VCaP (cell line): ENCODE measurements at regions not wholly inside any gene's neighbourhood (a gene's known extent, or its start where the extent isn't known, plus 50 kb on each side); places are given as distances from the start of the nearest gene placed in this dataset.
"Not testable (repeated sequence)": the region's sequence is repeated elsewhere in the genome, so short reads cannot be mapped to it uniquely, and the experiment has no call there.

ENCODE experiments used
- H3K27ac ChIP-seq: fragments of 450-650 bp; 2 replicates; pipeline ENCODE4 v1.5.1; 2017
- CTCF ChIP-seq: fragments of 450-650 bp; conservative IDR thresholded peaks from 2 replicates; pipeline ENCODE4 v1.5.1; 2017; ENCODE audit warnings: mild to moderate bottlenecking, moderate library complexity

DNA sequence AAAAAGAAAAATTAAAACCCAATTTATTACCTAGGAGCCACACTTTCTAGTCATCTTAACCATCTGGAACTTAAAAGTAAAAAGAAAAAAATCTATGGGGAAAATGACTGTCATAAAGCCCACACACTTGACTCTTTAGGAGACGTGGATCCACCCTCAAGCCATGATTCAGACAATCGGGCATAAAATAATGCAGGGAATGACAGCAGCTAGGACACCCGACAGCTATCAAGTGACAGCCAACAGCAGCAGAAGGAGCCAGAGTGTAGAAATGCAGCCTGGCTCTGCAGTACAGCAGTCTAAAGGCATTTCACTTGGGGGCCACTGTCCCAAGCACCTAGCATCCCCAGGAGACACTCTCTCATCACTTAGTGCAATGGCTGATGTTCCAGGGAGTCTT, 226.9 kb downstream of the CAAP1 start:
- no peak overlapping the region for H3K27ac ChIP-seq
- TF ChIP-seq CTCF: no peak

DNA sequence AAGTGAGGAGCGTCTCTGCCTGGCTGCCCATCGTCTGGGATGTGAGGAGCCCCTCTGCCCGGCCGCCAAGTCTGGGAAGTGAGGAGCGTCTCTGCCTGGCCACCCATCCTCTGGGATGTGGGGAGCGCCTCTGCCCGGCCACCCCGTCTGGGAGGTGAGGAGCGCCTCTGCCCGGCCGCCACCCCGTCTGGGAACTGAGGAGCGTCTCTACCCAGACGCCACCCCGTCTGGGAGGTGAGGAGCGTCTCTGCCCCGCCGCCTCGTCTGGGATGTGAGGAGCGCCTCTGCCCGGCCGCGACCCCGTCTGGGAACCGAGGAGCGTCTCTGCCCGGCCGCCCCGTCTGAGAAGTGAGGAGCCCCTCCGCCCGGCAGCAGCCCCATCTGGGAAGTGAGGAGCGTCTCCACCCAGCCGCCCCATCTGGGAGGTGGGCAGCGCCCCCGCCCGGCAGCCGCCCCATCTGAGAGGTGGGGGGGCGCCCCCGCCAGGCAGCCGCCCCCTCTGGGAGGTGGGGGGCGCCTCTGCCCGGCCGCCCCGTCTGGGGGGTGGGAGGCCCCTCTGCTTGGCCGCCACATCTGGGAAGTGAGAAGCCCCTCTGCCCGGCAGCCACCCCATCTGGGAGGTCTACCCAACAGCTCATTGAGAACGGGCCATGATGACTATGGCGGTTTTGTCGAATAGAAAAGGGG, 228.4 kb downstream of the CAAP1 start:
- H3K27ac ChIP-seq: not testable (repeated sequence)

- TF ChIP-seq CTCF: no peak
- H3K27ac ChIP-seq: no peak overlapping the region
Observed at GRCh38 chr9:26662476-26662875, 230.1 kb downstream of the CAAP1 start.

GRCh38 chr9:26658476-26658875, 234.1 kb downstream of the CAAP1 start:
- no peak overlapping the region for H3K27ac ChIP-seq
- TF ChIP-seq CTCF: no peak

DNA sequence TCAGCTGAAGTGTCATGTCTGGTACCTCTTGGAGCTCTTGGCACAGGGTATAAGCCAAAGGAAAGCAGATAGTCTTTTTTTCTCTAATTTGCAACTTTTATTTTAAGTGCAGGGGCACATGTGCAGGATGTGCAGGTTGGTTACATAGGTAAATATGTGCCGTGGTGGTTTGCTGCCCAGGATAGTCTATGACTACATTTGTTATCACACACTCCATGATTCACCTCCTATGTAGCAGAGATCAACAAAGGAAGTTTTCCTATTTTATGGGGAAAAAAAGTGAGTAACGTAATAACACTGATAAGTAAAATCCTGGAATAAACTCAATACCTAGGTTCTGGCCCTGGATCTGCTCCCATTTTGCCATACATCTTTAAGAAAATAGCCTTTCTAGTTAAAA, 234.6 kb downstream of the CAAP1 start:
- no peak for TF ChIP-seq CTCF
- H3K27ac ChIP-seq: no peak overlapping the region

DNA sequence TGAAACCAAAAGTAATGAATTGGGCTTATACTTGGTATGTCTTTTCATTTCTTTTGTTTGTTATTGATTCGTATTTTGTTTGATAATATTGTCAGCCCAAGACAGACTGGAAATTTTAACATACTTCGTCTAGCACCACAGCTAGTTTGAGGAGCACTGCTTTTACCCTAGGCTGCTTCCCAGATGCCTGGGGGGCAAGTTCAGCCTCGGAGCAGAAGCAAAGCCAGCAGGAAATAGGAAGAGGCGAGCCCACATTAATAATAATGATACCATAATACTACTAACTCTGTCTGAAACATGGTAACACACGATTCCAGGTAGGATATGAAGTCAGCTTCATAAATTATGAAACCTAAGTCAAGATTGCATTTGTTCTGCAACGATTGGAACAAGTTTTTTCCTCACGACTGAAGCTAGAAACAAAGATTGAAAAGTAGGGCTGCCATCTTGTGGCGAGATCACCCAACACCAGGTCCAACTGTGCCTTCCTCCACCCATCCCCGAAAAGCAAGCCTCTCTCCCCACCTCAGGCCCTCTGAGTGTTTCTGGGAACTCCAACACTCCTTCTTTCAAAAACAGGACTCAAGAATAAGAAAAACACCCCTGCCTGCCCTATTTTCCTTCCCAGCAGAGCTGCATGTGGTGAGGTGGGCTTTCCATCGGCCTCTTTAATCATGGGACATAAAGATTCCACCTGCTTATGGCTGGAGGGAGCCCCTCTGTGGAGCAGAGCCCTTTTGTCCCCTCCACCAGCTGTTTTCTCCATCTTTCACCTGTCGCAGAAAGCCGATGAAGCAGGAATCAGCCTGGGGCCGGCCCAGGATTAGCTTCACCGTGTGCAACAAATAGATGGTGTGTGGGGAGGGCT, 236.4 kb downstream of the CAAP1 start:
- TF ChIP-seq CTCF: peak; percentile 82
- H3K27ac ChIP-seq: no peak overlapping the region

GRCh38 chr9:26655166-26655565, 237.4 kb downstream of the CAAP1 start:
- no peak overlapping the region for H3K27ac ChIP-seq
- no peak for TF ChIP-seq CTCF

DNA sequence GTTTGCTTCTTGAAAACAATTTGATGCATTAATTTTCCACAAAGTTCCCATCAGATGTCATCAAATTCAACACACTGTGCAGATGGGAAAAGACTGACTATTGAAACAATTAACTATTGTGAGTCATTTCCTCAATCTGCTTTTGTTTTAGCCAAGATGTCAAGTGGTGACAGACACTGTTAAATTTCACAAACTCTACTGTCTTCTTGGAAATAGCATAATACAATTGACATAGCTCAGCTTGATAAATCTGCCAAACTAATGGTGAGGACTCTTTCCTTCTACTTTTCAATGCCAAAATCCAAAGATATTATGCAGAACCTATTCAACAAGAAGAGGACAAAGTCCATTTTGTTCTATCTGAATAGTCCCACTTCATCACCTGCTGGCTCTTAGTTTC, 242.3 kb downstream of the CAAP1 start:
- no peak overlapping the region for H3K27ac ChIP-seq
- no peak for TF ChIP-seq CTCF
